ENCODE measurements at regions not wholly inside any gene's neighbourhood (a gene's known extent, or its start where the extent isn't known, plus 50 kb on each side); places are given as distances from the start of the nearest gene placed in this dataset.

GRCh38 chr20:40892642-40893041 is 136.0 kb upstream of the TOP1 start (continued):
- TF ChIP-seq CTCF (IDR thresholded peaks at IDR 0.05 in 2 of 3, conservative IDR thresholded peaks at IDR 0.05 in 1 of 3; ENCODE audit: insufficient read depth in 2 of 3, low read depth in 1 of 3, low read length in 3 of 3) = peak in 2 of 3 experiments; percentile 14 to 22; a peak in 2 of 6 replicates

- CTCF ChIA-PET (ENCODE audit: low intra/inter-chr PET ratio) = no interaction called here
- no peaks in the 10 kb centered on the region for H3K4me1 ChIP-seq (replicated peaks in 1 of 2; ENCODE audit: control insufficient read depth in 2 of 2, insufficient read depth in 2 of 2, low read length in 2 of 2)
- H3K36me3 ChIP-seq (ENCODE audit: control insufficient read depth, insufficient read depth, low read length) = no peaks in the 10 kb centered on the region
- no peaks in the 10 kb centered on the region for H3K9me1 ChIP-seq (ENCODE audit: control insufficient read depth, insufficient read depth, low read length)
- TF ChIP-seq CBFB (CRISPR knock-in tag; IDR thresholded peaks at IDR 0.05) (no peak), RB1 (IDR thresholded peaks at IDR 0.05; ENCODE audit: low read depth) (no peak), ZNF12 (CRISPR knock-in tag; IDR thresholded peaks at IDR 0.05) (no peak), TEAD4 (IDR thresholded peaks at IDR 0.05; ENCODE audit: low read length) (no peak), TEAD4 (CRISPR knock-in tag; IDR thresholded peaks at IDR 0.05; ENCODE audit: borderline replicate concordance) (no peak), MLX (CRISPR knock-in tag; conservative IDR thresholded peaks at IDR 0.05) (no peak), KDM2B (CRISPR knock-in tag; IDR thresholded peaks at IDR 0.05) (no peak)
- no peak overlapping the region for H2AFZ ChIP-seq (ENCODE audit: low read depth, low read length)
- FAIRE-seq (no peak), DNase-seq (ENCODE audit: extremely low read depth in 1 of 4, low spot score in 3 of 4) (no peak), ATAC-seq (no peak)
- H3K79me2 ChIP-seq (ENCODE audit: control insufficient read depth, insufficient read depth, low read length) = no peaks in the 10 kb centered on the region
- no peak overlapping the region for H3K27ac ChIP-seq (ENCODE audit: extremely low read depth, low read depth, low read length)
- BruUV-seq (replicated peaks) = no TSS peak
- H3K4me3 ChIP-seq = no peak overlapping the region
- H4K20me1 ChIP-seq (replicated peaks; ENCODE audit: control insufficient read depth, insufficient read depth, low read length) = no peaks in the 10 kb centered on the region
- H3K9ac ChIP-seq (ENCODE audit: insufficient read depth in 1 of 2, low read depth in 2 of 2, low read length in 2 of 2) = no peak overlapping the region
- H3K27me3 ChIP-seq (ENCODE audit: control insufficient read depth in 2 of 2, insufficient read depth in 2 of 2, low read length in 2 of 2) = 0 out of 5 replicates have a peak, but pooled peaks cover 0 to 4% of the 10 kb centered on the region in 2 experiments
- intact Hi-C loops (cut with micrococcal nuclease) (no loop called here), in situ Hi-C loops (cut with MboI) (no loop called here)
- POLR2A ChIA-PET = interaction anchor here (0.7 kb wide), 1 partner anchor 78 kb away, joined by 4 read pairs; no protein-coding TSS in a partner anchor
- H3K4me2 ChIP-seq (ENCODE audit: insufficient read depth, low read length) = no peak overlapping the region
- WGBS (ENCODE audit: insufficient coverage, low coverage, missing lambda C conversion rate) = 0% methylated on average over 1 of the region's 1 CpG
- no peaks in the 10 kb centered on the region for H3K9me3 ChIP-seq (replicated peaks; ENCODE audit: control insufficient read depth, insufficient read depth, low read depth, low read length)
Observed at GRCh38 chr20:40893610-40894236, 134.9 kb upstream of the TOP1 start.

Data from K562 (cell line).